ENCODE measurements at regions not wholly inside any gene's neighbourhood (a gene's known extent, or its start where the extent isn't known, plus 50 kb on each side); places are given as distances from the start of the nearest gene placed in this dataset.

DNA sequence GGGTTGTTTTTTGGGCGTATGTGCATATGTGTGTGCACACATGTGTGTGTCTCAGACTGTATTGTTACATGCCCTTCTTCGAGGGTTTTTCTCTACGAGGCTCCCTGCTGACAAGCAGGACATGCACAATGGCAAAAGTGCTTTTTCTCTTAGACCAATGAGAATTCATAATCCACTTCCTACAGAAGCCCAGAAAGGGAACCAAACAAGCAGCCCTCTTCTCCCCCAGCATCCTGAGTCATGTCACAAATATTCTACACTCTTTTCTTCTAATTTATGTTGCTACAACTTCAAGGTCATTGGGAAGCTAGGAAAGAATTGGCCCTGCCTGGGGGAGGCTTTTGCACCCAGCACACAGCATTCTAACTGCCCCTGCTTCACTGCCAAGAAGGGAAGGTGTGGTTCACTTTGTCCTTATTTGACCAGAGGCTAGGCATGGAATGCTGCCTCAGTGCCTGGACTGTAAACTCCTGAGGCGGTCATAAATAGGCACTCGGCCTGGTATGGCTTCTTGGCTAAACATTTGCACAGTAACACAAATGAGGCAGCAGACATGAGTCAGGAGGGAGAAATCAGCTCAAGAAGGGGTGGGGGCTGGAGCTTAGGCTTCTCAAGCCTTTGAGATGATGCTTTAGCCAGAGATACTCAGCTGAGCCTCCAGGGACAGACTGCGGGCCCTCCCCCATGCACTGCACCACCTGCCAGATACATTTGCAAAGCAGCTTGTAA is 92.7 kb upstream of the KLF7 start:
- no peak overlapping the region for H3K4me3 ChIP-seq (ENCODE audit: low read depth, low read length)
- TF ChIP-seq, protein P1, sequence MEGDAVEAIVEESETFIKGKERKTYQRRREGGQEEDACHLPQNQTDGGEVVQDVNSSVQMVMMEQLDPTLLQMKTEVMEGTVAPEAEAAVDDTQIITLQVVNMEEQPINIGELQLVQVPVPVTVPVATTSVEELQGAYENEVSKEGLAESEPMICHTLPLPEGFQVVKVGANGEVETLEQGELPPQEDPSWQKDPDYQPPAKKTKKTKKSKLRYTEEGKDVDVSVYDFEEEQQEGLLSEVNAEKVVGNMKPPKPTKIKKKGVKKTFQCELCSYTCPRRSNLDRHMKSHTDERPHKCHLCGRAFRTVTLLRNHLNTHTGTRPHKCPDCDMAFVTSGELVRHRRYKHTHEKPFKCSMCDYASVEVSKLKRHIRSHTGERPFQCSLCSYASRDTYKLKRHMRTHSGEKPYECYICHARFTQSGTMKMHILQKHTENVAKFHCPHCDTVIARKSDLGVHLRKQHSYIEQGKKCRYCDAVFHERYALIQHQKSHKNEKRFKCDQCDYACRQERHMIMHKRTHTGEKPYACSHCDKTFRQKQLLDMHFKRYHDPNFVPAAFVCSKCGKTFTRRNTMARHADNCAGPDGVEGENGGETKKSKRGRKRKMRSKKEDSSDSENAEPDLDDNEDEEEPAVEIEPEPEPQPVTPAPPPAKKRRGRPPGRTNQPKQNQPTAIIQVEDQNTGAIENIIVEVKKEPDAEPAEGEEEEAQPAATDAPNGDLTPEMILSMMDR (conservative IDR thresholded peaks at IDR 0.05; ENCODE audit: low read depth, low read length): no peak
- peak; percentile 95 for DNase-seq (ENCODE audit: low read depth)

DNA sequence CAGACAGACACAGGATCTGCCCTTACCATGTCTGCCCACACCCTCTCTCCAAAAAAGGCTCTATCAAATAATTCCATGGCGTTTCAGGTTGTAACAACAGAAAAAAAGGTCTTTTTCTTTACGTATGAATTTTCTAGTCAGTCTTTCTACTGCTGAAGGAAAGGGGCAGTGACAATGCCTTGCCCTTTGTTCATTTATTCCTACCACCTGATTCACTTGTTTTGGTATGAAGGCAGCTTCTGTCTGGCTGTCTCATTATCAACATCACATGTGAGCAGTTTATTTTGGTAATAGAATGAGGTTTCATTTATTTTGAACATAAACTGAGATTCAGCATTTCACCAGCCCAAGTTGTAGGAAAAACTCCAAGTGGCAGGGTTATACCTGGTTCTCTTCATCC is 94.3 kb upstream of the KLF7 start:
- H3K4me3 ChIP-seq (ENCODE audit: low read depth, low read length): no peak overlapping the region
- DNase-seq (ENCODE audit: low read depth): no peak
- TF ChIP-seq, protein P1 (conservative IDR thresholded peaks at IDR 0.05; ENCODE audit: low read depth, low read length): no peak

DNA sequence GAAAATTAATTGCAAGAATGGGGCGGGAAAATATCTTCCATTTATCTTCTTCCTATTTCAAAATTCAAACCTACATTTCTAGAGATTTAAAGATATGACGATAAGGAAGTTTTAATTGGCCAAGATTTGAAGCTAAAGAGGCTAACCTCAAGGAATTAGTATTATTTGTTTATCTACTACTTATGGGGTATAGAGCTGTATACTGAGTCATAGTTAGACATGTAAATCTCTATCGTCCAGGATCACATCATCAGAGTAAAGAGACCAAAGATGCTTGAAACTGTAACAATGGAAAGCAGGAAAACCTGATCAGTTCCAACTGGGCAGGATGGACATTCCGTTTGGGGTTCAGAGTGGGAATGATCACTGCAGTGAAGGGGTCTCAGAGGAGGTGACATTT is 95.2 kb upstream of the KLF7 start:
- DNase-seq (ENCODE audit: low read depth): no peak
- TF ChIP-seq, protein P1 (conservative IDR thresholded peaks at IDR 0.05; ENCODE audit: low read depth, low read length): no peak
- H3K4me3 ChIP-seq (ENCODE audit: low read depth, low read length): no peak overlapping the region

DNA sequence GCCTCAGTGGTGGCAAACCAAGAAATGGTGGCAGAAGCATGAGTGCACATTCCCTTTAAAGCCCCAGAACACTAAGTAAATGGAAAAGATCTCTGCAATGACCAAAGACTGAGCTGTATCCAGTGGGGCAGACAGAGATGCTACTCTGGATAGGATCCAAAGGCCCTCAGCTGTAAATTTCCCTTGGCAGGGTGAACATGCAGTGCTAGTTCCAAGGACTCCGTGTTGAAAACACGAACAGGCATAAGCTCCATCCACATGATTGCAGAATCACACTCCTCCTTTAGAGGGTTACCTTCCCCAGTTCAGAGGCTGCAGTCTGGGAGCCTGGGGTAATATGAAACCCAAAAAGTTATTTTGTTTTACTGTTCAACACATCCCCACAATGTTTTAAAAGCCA is 98.6 kb upstream of the KLF7 start:
- DNase-seq (ENCODE audit: low read depth): no peak
- H3K4me3 ChIP-seq (ENCODE audit: low read depth, low read length): no peak overlapping the region
- TF ChIP-seq, protein P1 (conservative IDR thresholded peaks at IDR 0.05; ENCODE audit: low read depth, low read length): no peak

GRCh38 chr2:207265332-207265731 is 99.6 kb upstream of the KLF7 start:
- no peak overlapping the region for H3K4me3 ChIP-seq (ENCODE audit: low read depth, low read length)
- DNase-seq (ENCODE audit: low read depth): no peak
- TF ChIP-seq, protein P1 (conservative IDR thresholded peaks at IDR 0.05; ENCODE audit: low read depth, low read length): no peak

DNA sequence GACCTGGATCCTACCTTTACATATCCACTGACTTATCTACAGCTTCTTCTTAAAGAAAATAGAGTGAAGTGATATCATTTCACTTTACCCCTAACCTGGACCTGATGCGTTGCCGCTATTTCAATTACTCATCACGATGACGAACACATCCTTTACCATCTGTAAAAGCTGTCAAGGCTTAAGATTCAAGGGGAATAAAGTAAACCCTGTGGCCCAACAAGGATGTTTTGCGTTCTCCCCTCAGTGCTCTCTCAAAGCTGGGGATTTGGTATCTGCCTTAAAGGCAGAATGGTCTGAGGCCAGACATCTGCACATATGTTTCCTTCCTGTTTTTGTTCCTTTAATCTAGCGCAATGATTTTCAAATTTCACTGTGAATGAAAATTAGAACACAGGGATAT is 100.1 kb upstream of the KLF7 start:
- no peak for DNase-seq (ENCODE audit: low read depth)
- TF ChIP-seq, protein P1 (conservative IDR thresholded peaks at IDR 0.05; ENCODE audit: low read depth, low read length): no peak
- H3K4me3 ChIP-seq (ENCODE audit: low read depth, low read length): no peak overlapping the region

- TF ChIP-seq, protein P1 (conservative IDR thresholded peaks at IDR 0.05; ENCODE audit: low read depth, low read length): no peak
- no peak overlapping the region for H3K4me3 ChIP-seq (ENCODE audit: low read depth, low read length)
- DNase-seq (ENCODE audit: low read depth): no peak
Observed at GRCh38 chr2:207266648-207267047, 100.9 kb upstream of the KLF7 start.
